ENCODE measurements at regions not wholly inside any gene's neighbourhood (a gene's known extent, or its start where the extent isn't known, plus 50 kb on each side); places are given as distances from the start of the nearest gene placed in this dataset.

- DNase-seq (ENCODE audit: low spot score), result no peak
These were observed 241.4 kb downstream of the EDEM1 start for GRCh38 chr3:5428607-5429516.

GRCh38 chr3:5429517-5429890 lies 242.0 kb downstream of the EDEM1 start:
- no peak for DNase-seq (ENCODE audit: low spot score)

- no peak for DNase-seq (ENCODE audit: low spot score)
These were observed 243.2 kb downstream of the EDEM1 start for GRCh38 chr3:5430701-5431100.

- no peak for DNase-seq (ENCODE audit: low spot score)
These were observed 243.6 kb downstream of the EDEM1 start for GRCh38 chr3:5431146-5431545.

- DNase-seq (ENCODE audit: low spot score), result no peak
These were observed 244.4 kb downstream of the EDEM1 start for GRCh38 chr3:5431811-5432378.

- no peak for DNase-seq (ENCODE audit: low spot score)
These were observed 249.8 kb downstream of the EDEM1 start for GRCh38 chr3:5437296-5437782.

GRCh38 chr3:5437783-5438323 lies 250.3 kb downstream of the EDEM1 start:
- DNase-seq (ENCODE audit: low spot score), result no peak

- DNase-seq (ENCODE audit: low spot score), result no peak
These were observed 253.9 kb downstream of the EDEM1 start for GRCh38 chr3:5441401-5441800.

GRCh38 chr3:5442106-5442785 lies 254.7 kb downstream of the EDEM1 start:
- DNase-seq (ENCODE audit: low spot score), result no peak

- no peak for DNase-seq (ENCODE audit: low spot score)
These were observed 255.3 kb downstream of the EDEM1 start for GRCh38 chr3:5442786-5443138.

GRCh38 chr3:5444253-5444652 lies 256.7 kb downstream of the EDEM1 start:
- no peak for DNase-seq (ENCODE audit: low spot score)

GRCh38 chr3:5445676-5446201 lies 258.2 kb downstream of the EDEM1 start:
- DNase-seq (ENCODE audit: low spot score), result no peak

- no peak for DNase-seq (ENCODE audit: low spot score)
These were observed 260.7 kb downstream of the EDEM1 start for GRCh38 chr3:5448246-5448645.

- DNase-seq (ENCODE audit: low spot score), result no peak
These were observed 261.3 kb downstream of the EDEM1 start for GRCh38 chr3:5448816-5449215.

GRCh38 chr3:5456199-5456598 lies 268.7 kb downstream of the EDEM1 start:
- no peak for DNase-seq (ENCODE audit: low spot score)

GRCh38 chr3:5458526-5458925 lies 271.0 kb downstream of the EDEM1 start:
- DNase-seq (ENCODE audit: low spot score), result no peak

GRCh38 chr3:5462086-5462485 lies 274.6 kb downstream of the EDEM1 start:
- DNase-seq (ENCODE audit: low spot score), result no peak

- no peak for DNase-seq (ENCODE audit: low spot score)
These were observed 276.5 kb downstream of the EDEM1 start for GRCh38 chr3:5463991-5464390.

GRCh38 chr3:5464649-5465048 lies 277.1 kb downstream of the EDEM1 start:
- no peak for DNase-seq (ENCODE audit: low spot score)

GRCh38 chr3:5465183-5465582 lies 277.7 kb downstream of the EDEM1 start:
- DNase-seq (ENCODE audit: low spot score), result no peak

- DNase-seq (ENCODE audit: low spot score), result no peak
These were observed 278.6 kb downstream of the EDEM1 start for GRCh38 chr3:5466065-5466464.

- DNase-seq (ENCODE audit: low spot score), result no peak
These were observed 279.2 kb downstream of the EDEM1 start for GRCh38 chr3:5466717-5467116.

GRCh38 chr3:5473471-5473870 lies 286.0 kb downstream of the EDEM1 start:
- DNase-seq (ENCODE audit: low spot score), result no peak
